SK-N-SH (cell line): ENCODE measurements at regions not wholly inside any gene's neighbourhood (a gene's known extent, or its start where the extent isn't known, plus 50 kb on each side); places are given as distances from the start of the nearest gene placed in this dataset.

Experiments used
- CTCF ChIA-PET: fragments of 300-600, 350-600 bp; formaldehyde crosslinking; extraction: SDS; loops from one replicate; lab custom pipeline; 2021; lab: Yijun Ruan, JAX
- POLR2A ChIA-PET: fragments of 350-600 bp; sonication (Branson Sonifier 250); formaldehyde crosslinking; extraction: SDS; loops from one replicate; lab custom pipeline; 2020; ENCODE audit warnings: antibody characterized with exemption, inconsistent platforms; lab: Yijun Ruan, JAX
- DNase-seq: peaks from one replicate; pipeline ENCODE4 v3.0.0; 2012
- H2AFZ ChIP-seq: fragments of 200-600 bp; sonication (generic); 2 replicates; pipeline ENCODE4 v1.8.1; 2016; ENCODE audit warnings: antibody characterized with exemption, mild to moderate bottlenecking, low read depth
- H3F3A ChIP-seq: fragments of 200-600 bp; sonication (generic); replicated peaks from 2 replicates; pipeline ENCODE3; 2016; ENCODE audit warnings: antibody characterized with exemption, mild to moderate bottlenecking; ENCODE audit not compliant: insufficient read depth
- H3K27ac ChIP-seq, 2 experiments: fragments of 200-500 bp in 1 of 2; fragments of 200-600 bp in 1 of 2; sonication (Bioruptor generic) in 1 of 2; sonication (generic), shearing (Covaris generic) in 1 of 2; 2 replicates each; pipeline versions ENCODE4 v1.5.1 to v1.6.1; 2014 to 2016; ENCODE audit warnings: low read depth in 2 of 2, inconsistent platforms in 1 of 2, low read length in 1 of 2, mild to moderate bottlenecking in 1 of 2, mixed read lengths in 1 of 2
- H3K27me3 ChIP-seq: fragments of 200-600 bp; sonication (generic), shearing (Covaris generic); 2 replicates; pipeline ENCODE4 v1.6.1; 2016; ENCODE audit warnings: mixed run types; ENCODE audit not compliant: insufficient read depth
- H3K36me3 ChIP-seq, 2 experiments: fragments of 200-500 bp in 1 of 2; fragments of 200-600 bp in 1 of 2; sonication (Bioruptor generic) in 1 of 2; sonication (generic) in 1 of 2; replicated peaks in 1 of 2; 2 replicates each; pipeline versions ENCODE3 to v1.5.1; 2014 to 2016; ENCODE audit warnings: low read length in 1 of 2, mild to moderate bottlenecking in 1 of 2; ENCODE audit not compliant: insufficient read depth in 2 of 2, control insufficient read depth in 1 of 2
- H3K4me1 ChIP-seq, 2 experiments: fragments of 200-500 bp in 1 of 2; fragments of 200-600 bp in 1 of 2; sonication (Bioruptor generic) in 1 of 2; sonication (generic), shearing (Covaris generic) in 1 of 2; 2 replicates each; pipeline versions ENCODE4 v1.5.1 to v1.6.1; 2014 to 2016; ENCODE audit warnings: low read depth in 1 of 2, low read length in 1 of 2, mixed run types in 1 of 2; ENCODE audit not compliant: insufficient read depth in 2 of 2, control insufficient read depth in 1 of 2
- H3K4me2 ChIP-seq: fragments of 200-600 bp; sonication (generic), shearing (Covaris generic); 2 replicates; pipeline ENCODE4 v1.6.1; 2017; ENCODE audit warnings: mixed run types
- H3K4me3 ChIP-seq, 2 experiments: fragments of 200-500 bp in 1 of 2; fragments of 200-600 bp in 1 of 2; sonication (Bioruptor generic) in 1 of 2; sonication (generic), shearing (Covaris generic) in 1 of 2; 2 replicates each; pipeline versions ENCODE4 v1.5.1 to v1.8.1; 2014 to 2016; ENCODE audit warnings: low read depth in 2 of 2, inconsistent platforms in 1 of 2, low read length in 1 of 2, mild to moderate bottlenecking in 1 of 2, mixed read lengths in 1 of 2, moderate library complexity in 1 of 2
- H3K79me2 ChIP-seq: fragments of 200-600 bp; sonication (generic); 2 replicates; pipeline ENCODE4 v1.8.1; 2017; ENCODE audit warnings: mild to moderate bottlenecking; ENCODE audit not compliant: insufficient read depth
- H3K9ac ChIP-seq: fragments of 200-600 bp; sonication (generic); 2 replicates; pipeline ENCODE4 v1.6.1; 2017; ENCODE audit warnings: mixed run types
- H3K9me2 ChIP-seq: fragments of 200-600 bp; sonication (generic); 2 replicates; pipeline ENCODE4 v1.6.1; 2017; ENCODE audit warnings: mixed run types
- H3K9me3 ChIP-seq: fragments of 200-600 bp; sonication (generic); 2 replicates; pipeline ENCODE4 v1.6.1; 2017; ENCODE audit warnings: mixed run types, mild to moderate bottlenecking, moderate library complexity
- H4K20me1 ChIP-seq: fragments of 200-600 bp; sonication (generic); 2 replicates; pipeline ENCODE4 v1.6.1; 2017; ENCODE audit warnings: mild to moderate bottlenecking, mixed run types; ENCODE audit not compliant: insufficient read depth
- CHD2 ChIP-seq: fragments of 150-350 bp; IDR thresholded peaks from 2 replicates; pipeline ENCODE4 v1.6.1; 2018; ENCODE audit warnings: low read length; ENCODE audit not compliant: partially characterized antibody
- ELF1 ChIP-seq: IDR thresholded peaks from 2 replicates; pipeline ENCODE4 v1.4.0; 2012
- EZH2phosphoT487 ChIP-seq: fragments of 200-600 bp; sonication (generic); IDR thresholded peaks from 2 replicates; pipeline ENCODE4 v1.6.1; 2017; ENCODE audit warnings: low read depth, mixed run types, mild to moderate bottlenecking, antibody characterized with exemption, moderate library complexity, borderline replicate concordance
- FOSL2 ChIP-seq: IDR thresholded peaks from 2 replicates; pipeline ENCODE4 v1.4.0; 2012; ENCODE audit warnings: low read depth, mild to moderate bottlenecking, moderate library complexity, borderline replicate concordance
- FOXM1 ChIP-seq: IDR thresholded peaks from 2 replicates; pipeline ENCODE4 v1.4.0; 2012; ENCODE audit warnings: low read depth, mild to moderate bottlenecking
- GABPA ChIP-seq: IDR thresholded peaks from 2 replicates; pipeline ENCODE4 v1.4.0; 2012; ENCODE audit warnings: low read depth, mild to moderate bottlenecking
- GATA2 ChIP-seq: sonication (generic); formaldehyde crosslinking; IDR thresholded peaks from 2 replicates; pipeline ENCODE4 v1.5.0; 2020; ENCODE audit warnings: mild to moderate bottlenecking, missing genetic modification reagents
- MXI1 ChIP-seq: IDR thresholded peaks from 2 replicates; pipeline ENCODE4 v1.6.1; 2012; ENCODE audit warnings: mild to moderate bottlenecking, low read depth, low read length, improper control_type of control experiment
- NFIC ChIP-seq: IDR thresholded peaks from 2 replicates; pipeline ENCODE4 v1.4.0; 2012; ENCODE audit warnings: borderline replicate concordance
- RCOR1 ChIP-seq: fragments of 150-350 bp; IDR thresholded peaks from 2 replicates; pipeline ENCODE4 v1.6.1; 2017; ENCODE audit warnings: antibody characterized with exemption, low read length
- RXRA ChIP-seq: IDR thresholded peaks from 2 replicates; pipeline ENCODE4 v1.4.0; 2012; ENCODE audit warnings: low read depth, mild to moderate bottlenecking, borderline replicate concordance
- SIN3A ChIP-seq: IDR thresholded peaks from 2 replicates; pipeline ENCODE4 v1.6.1; 2012; ENCODE audit warnings: low read depth, mild to moderate bottlenecking, low read length, moderate library complexity, borderline replicate concordance
- SMC3 ChIP-seq: IDR thresholded peaks from 2 replicates; pipeline ENCODE4 v1.6.1; 2012; ENCODE audit warnings: low read depth, low read length, improper control_type of control experiment
- TAF1 ChIP-seq: IDR thresholded peaks from 2 replicates; pipeline ENCODE4 v1.6.1; 2012; ENCODE audit warnings: low read depth, mild to moderate bottlenecking, low read length, moderate library complexity, borderline replicate concordance
- TCF12 ChIP-seq: IDR thresholded peaks from 2 replicates; pipeline ENCODE4 v1.4.0; 2012
- YY1 ChIP-seq: IDR thresholded peaks from 2 replicates; pipeline ENCODE4 v1.4.0; 2012; ENCODE audit warnings: low read depth, mild to moderate bottlenecking
- WGBS: methylation state at CpG from one replicate; pipeline ENCODE4 v1.1.6; 2017; ENCODE audit warnings: low lambda C conversion rate; 5-methylcytosine and 5-hydroxymethylcytosine counted together
- TF ChIP-seq, protein P1 (sequence below): IDR thresholded peaks from 2 replicates; pipeline ENCODE4 v1.6.1; 2012; ENCODE audit warnings: mild to moderate bottlenecking, low read depth, low read length, moderate library complexity
- TF ChIP-seq, protein P2 (sequence below): IDR thresholded peaks from 2 replicates; pipeline ENCODE4 v1.4.0; 2012; ENCODE audit warnings: low read depth, borderline replicate concordance
- TF ChIP-seq, protein P3 (sequence below): IDR thresholded peaks from 2 replicates; pipeline ENCODE4 v1.4.0; 2012; ENCODE audit warnings: low read depth
- TF ChIP-seq, protein P4 (sequence below): fragments of 200-600 bp; sonication (generic); IDR thresholded peaks from 2 replicates; pipeline ENCODE4 v1.6.1; 2017; ENCODE audit warnings: antibody characterized with exemption, mild to moderate bottlenecking, moderate library complexity
- TF ChIP-seq, protein P5 (sequence below): IDR thresholded peaks from 2 replicates; pipeline ENCODE4 v1.4.0; 2012; ENCODE audit warnings: low read depth, borderline replicate concordance
- TF ChIP-seq, protein P6 (sequence below): IDR thresholded peaks from 2 replicates; pipeline ENCODE4; 2012

DNA sequence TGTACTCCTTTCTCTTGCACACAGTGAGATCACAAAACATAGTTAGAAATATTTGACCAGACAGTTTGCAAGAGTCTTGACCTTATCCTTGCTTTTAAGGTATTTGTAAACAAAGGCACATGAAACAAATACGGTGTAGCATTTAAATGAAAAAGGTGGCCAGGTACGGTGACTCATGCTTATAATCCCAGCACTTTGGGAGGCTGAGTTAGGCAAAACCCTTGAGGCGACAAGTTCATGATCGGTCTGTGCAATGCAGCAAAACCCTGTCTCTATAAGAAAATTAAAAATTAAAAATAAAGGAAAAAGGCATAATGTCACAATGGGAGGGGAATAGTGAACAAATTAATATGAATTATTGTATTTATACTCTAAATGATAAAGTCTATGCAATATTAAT, 109.5 kb upstream of the PIK3C3 start (continued):
- TF ChIP-seq, protein P1, sequence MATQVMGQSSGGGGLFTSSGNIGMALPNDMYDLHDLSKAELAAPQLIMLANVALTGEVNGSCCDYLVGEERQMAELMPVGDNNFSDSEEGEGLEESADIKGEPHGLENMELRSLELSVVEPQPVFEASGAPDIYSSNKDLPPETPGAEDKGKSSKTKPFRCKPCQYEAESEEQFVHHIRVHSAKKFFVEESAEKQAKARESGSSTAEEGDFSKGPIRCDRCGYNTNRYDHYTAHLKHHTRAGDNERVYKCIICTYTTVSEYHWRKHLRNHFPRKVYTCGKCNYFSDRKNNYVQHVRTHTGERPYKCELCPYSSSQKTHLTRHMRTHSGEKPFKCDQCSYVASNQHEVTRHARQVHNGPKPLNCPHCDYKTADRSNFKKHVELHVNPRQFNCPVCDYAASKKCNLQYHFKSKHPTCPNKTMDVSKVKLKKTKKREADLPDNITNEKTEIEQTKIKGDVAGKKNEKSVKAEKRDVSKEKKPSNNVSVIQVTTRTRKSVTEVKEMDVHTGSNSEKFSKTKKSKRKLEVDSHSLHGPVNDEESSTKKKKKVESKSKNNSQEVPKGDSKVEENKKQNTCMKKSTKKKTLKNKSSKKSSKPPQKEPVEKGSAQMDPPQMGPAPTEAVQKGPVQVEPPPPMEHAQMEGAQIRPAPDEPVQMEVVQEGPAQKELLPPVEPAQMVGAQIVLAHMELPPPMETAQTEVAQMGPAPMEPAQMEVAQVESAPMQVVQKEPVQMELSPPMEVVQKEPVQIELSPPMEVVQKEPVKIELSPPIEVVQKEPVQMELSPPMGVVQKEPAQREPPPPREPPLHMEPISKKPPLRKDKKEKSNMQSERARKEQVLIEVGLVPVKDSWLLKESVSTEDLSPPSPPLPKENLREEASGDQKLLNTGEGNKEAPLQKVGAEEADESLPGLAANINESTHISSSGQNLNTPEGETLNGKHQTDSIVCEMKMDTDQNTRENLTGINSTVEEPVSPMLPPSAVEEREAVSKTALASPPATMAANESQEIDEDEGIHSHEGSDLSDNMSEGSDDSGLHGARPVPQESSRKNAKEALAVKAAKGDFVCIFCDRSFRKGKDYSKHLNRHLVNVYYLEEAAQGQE, result no peak
- TF ChIP-seq RXRA (no peak), MXI1 (no peak), YY1 (no peak)

DNA sequence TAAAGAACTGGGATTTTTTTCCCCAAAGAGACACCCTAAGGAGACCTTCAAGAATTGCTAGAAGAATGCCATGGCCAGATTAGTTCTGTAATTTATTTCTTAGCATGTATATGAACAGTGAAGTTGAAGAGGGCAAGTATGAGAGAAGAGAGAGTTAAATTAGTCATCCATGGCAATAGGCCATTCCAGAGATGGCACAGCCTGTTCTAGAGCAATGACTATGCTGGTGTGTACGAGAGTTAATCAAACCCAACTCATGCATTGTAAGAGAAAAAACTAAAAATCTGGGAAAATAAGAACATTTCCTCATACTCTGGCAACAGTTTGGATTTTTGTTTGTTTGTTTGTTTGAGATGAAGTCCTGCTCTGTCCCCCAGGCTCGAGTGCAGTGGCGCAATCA, 112.1 kb upstream of the PIK3C3 start:
- Histone ChIP-seq H3K4me3 (no peak overlapping the region), H3K4me2 (no peak overlapping the region), H3K9ac (no peak overlapping the region), H3K27me3 (no peaks in the 10 kb centered on the region), H3F3A (peaks cover 5% of the 10 kb centered on the region), H3K4me1 (no peaks in the 10 kb centered on the region), H3K9me2 (no peaks in the 10 kb centered on the region), H3K27ac (no peak overlapping the region), H4K20me1 (no peaks in the 10 kb centered on the region), H3K9me3 (no peaks in the 10 kb centered on the region), H3K36me3 (no peaks in the 10 kb centered on the region), H3K79me2 (no peaks in the 10 kb centered on the region), H2AFZ (no peak overlapping the region)
- ChIA-PET CTCF (no interaction called here), POLR2A (no interaction called here)
- WGBS, result 81% methylated on average over 3 of the region's 3 CpGs
- DNase-seq, result no peak
- TF ChIP-seq TCF12 (no peak), RCOR1 (no peak), GABPA (no peak), YY1 (no peak), GATA2 (CRISPR knock-in tag) (no peak), SMC3 (no peak), NFIC (no peak), FOSL2 (no peak), CHD2 (no peak), TAF1 (no peak), SIN3A (no peak), MXI1 (no peak), ELF1 (no peak), EZH2phosphoT487 (no peak), FOXM1 (no peak)
- TF ChIP-seq, protein P2, sequence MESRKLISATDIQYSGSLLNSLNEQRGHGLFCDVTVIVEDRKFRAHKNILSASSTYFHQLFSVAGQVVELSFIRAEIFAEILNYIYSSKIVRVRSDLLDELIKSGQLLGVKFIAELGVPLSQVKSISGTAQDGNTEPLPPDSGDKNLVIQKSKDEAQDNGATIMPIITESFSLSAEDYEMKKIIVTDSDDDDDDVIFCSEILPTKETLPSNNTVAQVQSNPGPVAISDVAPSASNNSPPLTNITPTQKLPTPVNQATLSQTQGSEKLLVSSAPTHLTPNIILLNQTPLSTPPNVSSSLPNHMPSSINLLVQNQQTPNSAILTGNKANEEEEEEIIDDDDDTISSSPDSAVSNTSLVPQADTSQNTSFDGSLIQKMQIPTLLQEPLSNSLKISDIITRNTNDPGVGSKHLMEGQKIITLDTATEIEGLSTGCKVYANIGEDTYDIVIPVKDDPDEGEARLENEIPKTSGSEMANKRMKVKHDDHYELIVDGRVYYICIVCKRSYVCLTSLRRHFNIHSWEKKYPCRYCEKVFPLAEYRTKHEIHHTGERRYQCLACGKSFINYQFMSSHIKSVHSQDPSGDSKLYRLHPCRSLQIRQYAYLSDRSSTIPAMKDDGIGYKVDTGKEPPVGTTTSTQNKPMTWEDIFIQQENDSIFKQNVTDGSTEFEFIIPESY, result no peak
- TF ChIP-seq, protein P3, sequence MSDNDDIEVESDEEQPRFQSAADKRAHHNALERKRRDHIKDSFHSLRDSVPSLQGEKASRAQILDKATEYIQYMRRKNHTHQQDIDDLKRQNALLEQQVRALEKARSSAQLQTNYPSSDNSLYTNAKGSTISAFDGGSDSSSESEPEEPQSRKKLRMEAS, result no peak
- TF ChIP-seq, protein P4, sequence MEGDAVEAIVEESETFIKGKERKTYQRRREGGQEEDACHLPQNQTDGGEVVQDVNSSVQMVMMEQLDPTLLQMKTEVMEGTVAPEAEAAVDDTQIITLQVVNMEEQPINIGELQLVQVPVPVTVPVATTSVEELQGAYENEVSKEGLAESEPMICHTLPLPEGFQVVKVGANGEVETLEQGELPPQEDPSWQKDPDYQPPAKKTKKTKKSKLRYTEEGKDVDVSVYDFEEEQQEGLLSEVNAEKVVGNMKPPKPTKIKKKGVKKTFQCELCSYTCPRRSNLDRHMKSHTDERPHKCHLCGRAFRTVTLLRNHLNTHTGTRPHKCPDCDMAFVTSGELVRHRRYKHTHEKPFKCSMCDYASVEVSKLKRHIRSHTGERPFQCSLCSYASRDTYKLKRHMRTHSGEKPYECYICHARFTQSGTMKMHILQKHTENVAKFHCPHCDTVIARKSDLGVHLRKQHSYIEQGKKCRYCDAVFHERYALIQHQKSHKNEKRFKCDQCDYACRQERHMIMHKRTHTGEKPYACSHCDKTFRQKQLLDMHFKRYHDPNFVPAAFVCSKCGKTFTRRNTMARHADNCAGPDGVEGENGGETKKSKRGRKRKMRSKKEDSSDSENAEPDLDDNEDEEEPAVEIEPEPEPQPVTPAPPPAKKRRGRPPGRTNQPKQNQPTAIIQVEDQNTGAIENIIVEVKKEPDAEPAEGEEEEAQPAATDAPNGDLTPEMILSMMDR, result no peak
- TF ChIP-seq, protein P5, sequence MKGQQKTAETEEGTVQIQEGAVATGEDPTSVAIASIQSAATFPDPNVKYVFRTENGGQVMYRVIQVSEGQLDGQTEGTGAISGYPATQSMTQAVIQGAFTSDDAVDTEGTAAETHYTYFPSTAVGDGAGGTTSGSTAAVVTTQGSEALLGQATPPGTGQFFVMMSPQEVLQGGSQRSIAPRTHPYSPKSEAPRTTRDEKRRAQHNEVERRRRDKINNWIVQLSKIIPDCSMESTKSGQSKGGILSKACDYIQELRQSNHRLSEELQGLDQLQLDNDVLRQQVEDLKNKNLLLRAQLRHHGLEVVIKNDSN, result no peak
- TF ChIP-seq, protein P6, sequence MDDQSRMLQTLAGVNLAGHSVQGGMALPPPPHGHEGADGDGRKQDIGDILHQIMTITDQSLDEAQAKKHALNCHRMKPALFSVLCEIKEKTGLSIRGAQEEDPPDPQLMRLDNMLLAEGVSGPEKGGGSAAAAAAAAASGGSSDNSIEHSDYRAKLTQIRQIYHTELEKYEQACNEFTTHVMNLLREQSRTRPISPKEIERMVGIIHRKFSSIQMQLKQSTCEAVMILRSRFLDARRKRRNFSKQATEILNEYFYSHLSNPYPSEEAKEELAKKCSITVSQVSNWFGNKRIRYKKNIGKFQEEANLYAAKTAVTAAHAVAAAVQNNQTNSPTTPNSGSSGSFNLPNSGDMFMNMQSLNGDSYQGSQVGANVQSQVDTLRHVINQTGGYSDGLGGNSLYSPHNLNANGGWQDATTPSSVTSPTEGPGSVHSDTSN, result no peak
- TF ChIP-seq, all 33 proteins: peak for 0
